IMR-90 (cell line): ENCODE measurements at regions not wholly inside any gene's neighbourhood (a gene's known extent, or its start where the extent isn't known, plus 50 kb on each side); places are given as distances from the start of the nearest gene placed in this dataset.

ENCODE experiments used
- ATAC-seq: fragments of 200-7000 bp; cut with Tn5 transposase; 2 replicates; pipeline ENCODE4 v1.9.1; 2020; ENCODE audit warnings: low read depth, mild to moderate bottlenecking, moderate library complexity
- BruUV-seq: library from RNA; stranded (reverse); fragments of 400-500 nt; replicated peaks from 2 replicates; lab custom pipeline; 2021; lab: Mats Ljungman, UMichigan
- CTCF ChIA-PET: fragments of 300-600 bp; formaldehyde crosslinking; extraction: SDS; loops from one replicate; lab custom pipeline; 2021; ENCODE audit warnings: antibody characterized with exemption; lab: Yijun Ruan, JAX
- POLR2A ChIA-PET: fragments of 300-600 bp; sonication (Branson Sonifier 250); formaldehyde crosslinking; loops from one replicate; lab custom pipeline; 2022; ENCODE audit warnings: antibody characterized with exemption; ENCODE audit not compliant: unreplicated experiment; lab: Charles Lee
- DNase-seq: peaks from one replicate; pipeline ENCODE4 v3.0.0; 2013
- H2AFZ ChIP-seq: replicated peaks from 2 replicates; pipeline ENCODE3; 2013; ENCODE audit warnings: low read length, mild to moderate bottlenecking; ENCODE audit not compliant: poor library complexity
- H2AK5ac ChIP-seq: 2 replicates; pipeline ENCODE4 v1.6.1; 2013; ENCODE audit warnings: low read depth, low read length, inconsistent platforms
- H2AK9ac ChIP-seq: replicated peaks from 2 replicates; pipeline ENCODE3; 2013; ENCODE audit warnings: mild to moderate bottlenecking, low read depth, low read length, moderate library complexity; ENCODE audit not compliant: poor library complexity
- H2BK120ac ChIP-seq: 2 replicates; pipeline ENCODE4 v1.6.1; 2013; ENCODE audit warnings: low read depth, low read length, inconsistent platforms
- H2BK15ac ChIP-seq: 3 replicates; pipeline ENCODE4 v1.6.1; 2013; ENCODE audit warnings: low read depth, low read length, inconsistent platforms
- H2BK20ac ChIP-seq: 2 replicates; pipeline ENCODE4 v1.6.1; 2013; ENCODE audit warnings: low read depth, mild to moderate bottlenecking, inconsistent platforms, low read length, moderate library complexity
- H2BK5ac ChIP-seq: 2 replicates; pipeline ENCODE4 v1.6.1; 2013; ENCODE audit warnings: mild to moderate bottlenecking, low read depth, low read length, inconsistent platforms; ENCODE audit not compliant: poor library complexity, severe bottlenecking
- H3K14ac ChIP-seq: replicated peaks from 2 replicates; pipeline ENCODE4 v1.6.1; 2013; ENCODE audit warnings: low read depth, low read length, inconsistent platforms
- H3K18ac ChIP-seq: 2 replicates; pipeline ENCODE4 v1.6.1; 2013; ENCODE audit warnings: low read depth, low read length, control low read depth
- H3K23ac ChIP-seq: 2 replicates; pipeline ENCODE4 v1.6.1; 2013; ENCODE audit warnings: low read depth, low read length, inconsistent platforms
- H3K27ac ChIP-seq: 2 replicates; pipeline ENCODE4 v1.5.1; 2013; ENCODE audit warnings: mild to moderate bottlenecking, control low read depth, low read length; ENCODE audit not compliant: insufficient read depth
- H3K27me3 ChIP-seq: 2 replicates; pipeline ENCODE4 v1.6.1; 2013; ENCODE audit warnings: low read length; ENCODE audit not compliant: control insufficient read depth, insufficient read depth
- H3K36me3 ChIP-seq: 2 replicates; pipeline ENCODE4 v1.6.1; 2013; ENCODE audit warnings: low read length, mixed read lengths; ENCODE audit not compliant: control insufficient read depth, insufficient read depth
- H3K4ac ChIP-seq: 2 replicates; pipeline ENCODE4 v1.6.1; 2013; ENCODE audit warnings: low read depth, low read length, inconsistent platforms
- H3K4me1 ChIP-seq: 2 replicates; pipeline ENCODE4 v1.6.1; 2013; ENCODE audit warnings: low read length, mixed read lengths; ENCODE audit not compliant: control insufficient read depth, insufficient read depth
- H3K4me2 ChIP-seq: 2 replicates; pipeline ENCODE4 v1.6.1; 2013; ENCODE audit warnings: low read depth, mild to moderate bottlenecking, control low read depth, low read length, moderate library complexity
- H3K4me3 ChIP-seq: 2 replicates; pipeline ENCODE4 v1.5.1; 2013; ENCODE audit warnings: low read depth, mild to moderate bottlenecking, control low read depth, low read length, moderate library complexity; ENCODE audit not compliant: insufficient read depth
- H3K56ac ChIP-seq: 2 replicates; pipeline ENCODE4 v1.6.1; 2013; ENCODE audit warnings: low read length, inconsistent platforms; ENCODE audit not compliant: insufficient read depth; ENCODE audit errors: extremely low read depth
- H3K79me1 ChIP-seq, 2 experiments: 2 replicates each; pipeline ENCODE4 v1.6.1; 2013; ENCODE audit warnings: low read length in 2 of 2, inconsistent platforms in 1 of 2, low read depth in 1 of 2
- H3K9ac ChIP-seq: 2 replicates; pipeline ENCODE4 v1.6.1; 2013; ENCODE audit warnings: low read depth, low read length, control low read depth
- H3K9me1 ChIP-seq: 2 replicates; pipeline ENCODE4 v1.6.1; 2013; ENCODE audit warnings: low read length, inconsistent platforms; ENCODE audit not compliant: insufficient read depth
- H3K9me3 ChIP-seq: 2 replicates; pipeline ENCODE4 v1.6.1; 2013; ENCODE audit warnings: low read length; ENCODE audit not compliant: control insufficient read depth, insufficient read depth
- H4K20me1 ChIP-seq: 2 replicates; pipeline ENCODE4 v1.6.1; 2013; ENCODE audit warnings: low read length, inconsistent platforms; ENCODE audit not compliant: insufficient read depth
- H4K5ac ChIP-seq: 2 replicates; pipeline ENCODE4 v1.6.1; 2013; ENCODE audit warnings: mild to moderate bottlenecking, low read depth, low read length, control low read depth
- H4K8ac ChIP-seq, 2 experiments: 2 replicates each; pipeline ENCODE4 v1.6.1; 2013; ENCODE audit warnings: low read depth in 2 of 2, low read length in 2 of 2, control low read depth in 1 of 2, inconsistent platforms in 1 of 2
- H4K91ac ChIP-seq: 2 replicates; pipeline ENCODE4 v1.6.1; 2013; ENCODE audit warnings: low read depth, low read length, inconsistent platforms; ENCODE audit not compliant: insufficient read depth
- BHLHE40 ChIP-seq: fragments of 150-350 bp; IDR thresholded peaks from 2 replicates; pipeline ENCODE4 v1.6.1; 2016; ENCODE audit warnings: mild to moderate bottlenecking, low read depth, low read length
- CEBPB ChIP-seq: IDR thresholded peaks from 2 replicates; pipeline ENCODE4 v1.6.1; 2012; ENCODE audit warnings: low read depth, low read length, improper control_type of control experiment
- CHD1 ChIP-seq: IDR thresholded peaks from 2 replicates; pipeline ENCODE4 v1.6.1; 2012; ENCODE audit warnings: low read depth, low read length, improper control_type of control experiment
- MAFK ChIP-seq: IDR thresholded peaks from 2 replicates; pipeline ENCODE4 v1.6.1; 2012; ENCODE audit warnings: low read depth, low read length, improper control_type of control experiment
- MAZ ChIP-seq: IDR thresholded peaks from 2 replicates; pipeline ENCODE4 v1.6.1; 2012; ENCODE audit warnings: low read depth, mild to moderate bottlenecking, low read length, improper control_type of control experiment, moderate library complexity, borderline replicate concordance
- MXI1 ChIP-seq: IDR thresholded peaks from 2 replicates; pipeline ENCODE4 v1.6.1; 2012; ENCODE audit warnings: low read depth, mild to moderate bottlenecking, low read length, moderate library complexity, borderline replicate concordance
- NFE2L2 ChIP-seq: fragments of 150-350 bp; IDR thresholded peaks from 2 replicates; pipeline ENCODE4 v1.6.1; 2016; ENCODE audit warnings: low read depth, mild to moderate bottlenecking, low read length
- RAD21 ChIP-seq: IDR thresholded peaks from 2 replicates; pipeline ENCODE4 v1.6.1; 2012; ENCODE audit warnings: low read length, improper control_type of control experiment
- RCOR1 ChIP-seq: IDR thresholded peaks from 2 replicates; pipeline ENCODE4 v1.6.1; 2012; ENCODE audit warnings: mild to moderate bottlenecking, low read length, improper control_type of control experiment; ENCODE audit not compliant: insufficient replicate concordance
- RFX5 ChIP-seq: IDR thresholded peaks from 2 replicates; pipeline ENCODE4 v1.8.0; 2012; ENCODE audit warnings: low read depth, mild to moderate bottlenecking, low read length, moderate library complexity
- SMC3 ChIP-seq: fragments of 150-350 bp; IDR thresholded peaks from 2 replicates; pipeline ENCODE4 v1.6.1; 2016; ENCODE audit warnings: low read depth, mild to moderate bottlenecking, antibody characterized with exemption, low read length, moderate library complexity
- WGBS, 2 experiments: methylation state at CpG; one replicate each; pipeline versions ENCODE4 v1.1.5 to v1.1.7; 2013; ENCODE audit warnings: missing lambda C conversion rate in 2 of 2; ENCODE audit not compliant: insufficient read length in 1 of 2; ENCODE audit errors: extremely low coverage in 2 of 2; 5-methylcytosine and 5-hydroxymethylcytosine counted together
- dilution Hi-C: fragments of 300-500 bp; cut with HindIII; formaldehyde crosslinking; loops from one replicate; pipeline ENCODE4 v1.14.3; 2018; ENCODE audit warnings: low sequenced_read_pairs; ENCODE audit not compliant: unreplicated experiment
- in situ Hi-C: fragments of 300-500 bp; cut with MboI; formaldehyde crosslinking; loops from 3 replicates; pipeline ENCODE4 v1.14.3; 2019; ENCODE audit warnings: low sequenced_read_pairs, inconsistent platforms, mixed read lengths
- intact Hi-C: fragments of 100-400 bp; cut with micrococcal nuclease; formaldehyde crosslinking; loops from 2 replicates; pipeline ENCODE4 v1.10.0; 2022

DNA sequence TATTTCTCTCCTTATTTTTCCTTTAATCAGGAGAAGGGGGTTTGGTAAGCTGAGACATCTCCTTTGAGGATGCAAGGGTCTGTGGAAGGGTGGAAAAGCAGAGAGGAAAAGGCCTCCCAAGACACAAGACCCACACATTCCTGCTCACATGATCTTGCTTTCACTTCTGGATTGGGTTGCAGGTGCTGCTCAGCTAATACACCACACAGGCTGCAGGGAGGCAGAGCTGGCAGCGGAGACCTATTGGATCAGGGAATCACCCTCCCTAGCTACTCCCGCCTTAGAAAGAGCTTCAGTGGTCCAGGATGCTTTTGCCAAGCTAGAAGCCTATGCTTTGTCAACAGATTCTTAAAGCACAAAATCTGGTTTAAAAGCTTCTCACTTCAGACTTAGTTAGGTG, 87.6 kb upstream of the IL33 start:
- DNase-seq (no peak), ATAC-seq (no peak)
- H3K9me1 ChIP-seq: no peaks in the 10 kb centered on the region
- H2BK15ac ChIP-seq: no peak overlapping the region
- intact Hi-C loops (no loop called here), in situ Hi-C loops (no loop called here), dilution Hi-C loops (no loop called here)
- H2AK9ac ChIP-seq: no peak overlapping the region
- no peaks in the 10 kb centered on the region for H3K27me3 ChIP-seq
- H3K27ac ChIP-seq: no peak overlapping the region
- no peaks in the 10 kb centered on the region for H3K9me3 ChIP-seq
- POLR2A ChIA-PET: no interaction called here
- no peak overlapping the region for H4K8ac ChIP-seq
- H3K4ac ChIP-seq: no peak overlapping the region
- TF ChIP-seq RAD21 (no peak), MAFK (no peak), RFX5 (no peak), MAZ (no peak), CHD1 (no peak), BHLHE40 (no peak), NFE2L2 (no peak), RCOR1 (no peak), SMC3 (no peak), MXI1 (no peak), CEBPB (no peak)
- no peak overlapping the region for H2BK120ac ChIP-seq
- no peak overlapping the region for H3K56ac ChIP-seq
- H3K4me3 ChIP-seq: no peak overlapping the region
- no peak overlapping the region for H3K23ac ChIP-seq
- BruUV-seq: no TSS peak
- no peaks in the 10 kb centered on the region for H3K79me1 ChIP-seq
- H3K18ac ChIP-seq: no peak overlapping the region
- H4K20me1 ChIP-seq: no peaks in the 10 kb centered on the region
- no peaks in the 10 kb centered on the region for H3K4me1 ChIP-seq
- H4K91ac ChIP-seq: no peak overlapping the region
- no peak overlapping the region for H3K9ac ChIP-seq
- CTCF ChIA-PET: interaction anchor here (0.6 to 1.1 kb wide), 2 partner anchors 70 to 235 kb away, joined by 3 read pairs; no protein-coding TSS in a partner anchor
- H3K36me3 ChIP-seq: no peaks in the 10 kb centered on the region
- no peak overlapping the region for H2BK5ac ChIP-seq
- no peak overlapping the region for H4K5ac ChIP-seq
- no peak overlapping the region for H3K4me2 ChIP-seq
- H3K14ac ChIP-seq: no peak overlapping the region
- H2BK20ac ChIP-seq: no peak overlapping the region
- 80% methylated on average over 1 of the region's 2 CpGs; no CpG with 5 or more reads in 1 of the 2 experiments for WGBS, 2 experiments
- no peak overlapping the region for H2AK5ac ChIP-seq
- no peak overlapping the region for H2AFZ ChIP-seq
